ENCODE measurements at regions not wholly inside any gene's neighbourhood (a gene's known extent, or its start where the extent isn't known, plus 50 kb on each side); places are given as distances from the start of the nearest gene placed in this dataset.

DNA sequence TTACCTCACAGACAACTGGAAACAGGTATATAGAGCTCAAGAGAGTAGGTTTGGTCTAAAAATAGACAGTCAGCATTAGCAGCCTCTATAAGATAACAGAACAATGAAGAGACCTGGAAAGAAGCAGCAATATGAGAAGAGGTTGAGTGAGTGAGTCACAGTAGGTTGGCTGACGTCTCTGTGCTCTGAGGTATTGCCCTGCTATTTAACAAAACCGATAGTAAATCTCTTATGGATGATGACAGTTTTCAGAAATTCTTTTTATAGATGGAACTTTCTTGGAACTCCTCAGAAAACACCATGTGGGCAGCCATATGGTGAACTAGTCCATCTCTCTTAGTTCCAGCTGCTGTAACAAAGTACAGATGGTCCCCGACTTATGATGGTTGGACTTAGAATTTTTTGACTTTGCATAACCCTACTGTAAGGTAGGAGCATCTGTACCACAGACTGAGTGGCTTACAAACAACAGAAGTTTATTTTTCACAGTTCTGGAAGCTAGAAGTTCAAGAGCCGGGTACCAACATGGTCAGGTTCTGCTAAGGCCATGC is 123.5 kb downstream of the MBD2 start:
- no peak for DNase-seq

DNA sequence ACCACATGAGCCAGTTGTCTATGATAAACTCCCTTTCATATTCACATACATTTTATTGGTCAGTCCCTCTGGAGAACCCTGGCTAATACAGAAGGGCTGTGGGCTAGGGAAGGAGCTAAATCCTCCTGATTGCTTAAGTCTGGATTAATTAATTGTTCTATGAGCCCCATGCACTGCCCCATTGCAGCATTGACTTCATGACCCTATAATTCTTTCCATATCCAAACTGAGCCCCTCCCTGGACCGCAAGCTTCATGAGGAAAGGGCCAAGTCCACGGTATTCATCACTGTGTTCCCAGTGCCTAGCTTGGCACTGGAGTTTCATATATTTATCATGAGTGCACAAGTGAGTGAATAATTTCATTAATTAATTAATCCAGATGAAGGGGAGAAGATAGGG is 124.0 kb downstream of the MBD2 start:
- no peak for DNase-seq

DNA sequence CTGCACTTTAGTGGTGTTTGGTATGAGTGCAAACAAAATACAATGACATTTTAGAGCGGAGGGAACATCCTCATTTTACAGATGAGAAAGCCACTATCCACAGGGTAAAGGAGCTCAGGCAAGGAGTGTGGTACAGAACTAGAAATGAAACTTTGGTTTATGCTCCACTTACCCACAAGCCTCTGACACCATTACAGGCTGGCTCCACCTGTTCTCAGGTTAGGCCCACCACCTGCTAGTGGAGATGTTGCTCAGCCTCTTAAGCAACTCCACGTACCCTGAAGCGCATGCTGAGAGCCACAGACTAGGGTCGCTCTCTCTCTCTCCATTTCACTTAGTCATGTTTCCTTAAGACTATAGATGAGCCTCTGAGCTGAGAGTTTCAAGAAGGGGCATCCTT is 130.0 kb downstream of the MBD2 start:
- DNase-seq = no peak

DNA sequence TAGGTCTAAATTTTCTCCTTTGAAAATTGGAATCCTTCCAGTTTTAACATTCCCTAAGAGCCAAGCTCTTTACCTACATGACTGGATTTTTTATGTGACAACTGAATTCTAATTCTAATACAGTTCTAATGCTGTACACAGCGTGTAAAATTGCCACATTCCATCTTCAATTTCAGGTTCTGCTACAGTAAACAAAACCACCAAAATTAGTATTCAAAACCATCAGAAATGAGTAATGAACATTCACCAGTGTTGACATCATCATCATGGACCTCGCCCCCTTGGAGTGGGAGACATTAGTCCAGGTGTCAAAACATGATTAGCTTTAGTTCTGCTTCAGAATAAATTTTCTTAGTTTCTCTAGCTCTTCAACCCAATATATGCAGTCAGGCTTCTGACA is 133.6 kb downstream of the MBD2 start:
- no peak for DNase-seq

DNA sequence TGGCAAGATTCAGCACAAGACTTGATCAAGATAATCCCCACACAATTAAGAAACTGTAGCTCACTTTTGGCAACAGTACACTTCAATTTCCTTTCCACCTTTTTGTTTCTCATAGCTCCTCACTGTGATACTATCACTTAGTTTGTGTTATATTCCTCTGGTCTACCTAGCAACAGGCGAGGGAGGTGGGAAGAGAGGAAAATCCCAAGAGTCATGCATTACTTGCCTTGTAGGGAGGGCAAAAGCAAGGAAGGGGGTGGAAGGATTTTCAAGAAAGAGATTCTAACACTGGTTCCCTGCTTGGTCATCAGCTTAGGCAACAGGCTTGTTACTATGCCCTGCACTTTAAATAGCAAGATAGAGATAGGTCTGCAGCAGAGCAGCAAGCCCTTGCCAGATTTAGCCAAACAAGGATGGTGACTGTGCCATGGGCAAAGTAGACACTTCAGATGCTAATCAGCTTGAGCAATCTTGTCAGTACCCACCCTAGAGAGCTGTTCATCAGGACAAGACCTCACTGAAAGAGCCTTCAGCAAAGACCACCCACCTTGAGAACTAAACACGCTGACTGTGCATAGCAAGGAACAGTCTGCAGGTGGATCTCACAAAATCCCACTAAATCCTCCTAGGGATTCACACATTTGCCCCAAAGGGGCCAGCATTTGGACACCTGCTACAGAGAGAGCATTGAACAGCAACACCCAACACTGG is 134.6 kb downstream of the MBD2 start:
- no peak for DNase-seq

DNA sequence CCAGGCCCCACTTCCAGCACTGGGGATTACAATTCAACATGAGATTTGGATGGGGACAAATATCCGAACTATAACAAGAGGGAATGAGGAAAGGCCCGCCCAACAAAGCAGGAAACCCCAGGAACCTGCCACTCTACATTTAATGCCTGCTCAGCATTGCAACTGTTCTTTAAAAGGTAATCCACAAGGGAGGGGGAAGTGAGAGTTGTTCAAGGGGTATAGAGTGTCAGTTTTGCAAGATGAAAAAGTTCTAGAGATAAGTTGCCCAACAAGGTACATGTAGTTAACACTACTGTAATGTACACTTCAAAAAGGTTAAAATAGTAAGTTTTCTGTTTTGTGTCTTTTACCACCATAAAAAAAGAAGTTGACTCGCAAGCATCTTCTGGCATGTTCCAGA is 137.6 kb downstream of the MBD2 start:
- no peak for DNase-seq

DNA sequence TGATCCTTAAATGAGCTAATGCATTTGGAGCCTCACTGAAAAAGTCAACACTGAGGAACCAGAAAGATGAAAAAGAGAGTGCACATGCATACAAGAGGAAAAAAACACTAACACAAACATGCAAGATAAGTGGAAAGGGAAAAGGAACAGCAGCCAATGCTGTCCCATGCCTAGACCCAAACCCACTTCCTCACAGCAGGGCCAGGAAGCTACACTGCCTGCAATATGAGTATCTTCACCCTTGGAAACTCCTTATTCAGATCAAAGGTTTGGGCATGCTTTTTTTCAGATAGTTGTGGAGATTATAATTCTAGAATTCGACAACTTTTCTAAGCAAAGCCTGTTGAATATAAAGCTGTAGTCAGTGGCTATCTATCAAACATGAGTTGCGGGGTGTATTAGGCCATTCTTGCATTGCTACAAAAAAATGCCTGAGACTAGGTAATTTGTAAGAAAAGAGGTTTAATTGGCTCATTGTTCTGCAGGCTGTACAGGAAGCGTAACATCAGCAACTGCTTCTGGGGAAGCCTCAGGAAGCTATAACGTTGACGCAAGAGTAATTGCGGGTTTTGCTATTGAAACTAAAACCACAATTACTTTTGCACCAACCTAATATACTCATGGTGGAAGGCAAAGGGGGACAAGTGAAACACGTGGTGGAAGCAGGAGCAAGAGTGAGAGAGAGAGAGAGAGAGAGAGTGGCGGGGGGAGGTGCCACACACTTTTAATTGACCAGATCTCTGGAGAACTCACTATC is 138.2 kb downstream of the MBD2 start:
- DNase-seq = no peak

DNA sequence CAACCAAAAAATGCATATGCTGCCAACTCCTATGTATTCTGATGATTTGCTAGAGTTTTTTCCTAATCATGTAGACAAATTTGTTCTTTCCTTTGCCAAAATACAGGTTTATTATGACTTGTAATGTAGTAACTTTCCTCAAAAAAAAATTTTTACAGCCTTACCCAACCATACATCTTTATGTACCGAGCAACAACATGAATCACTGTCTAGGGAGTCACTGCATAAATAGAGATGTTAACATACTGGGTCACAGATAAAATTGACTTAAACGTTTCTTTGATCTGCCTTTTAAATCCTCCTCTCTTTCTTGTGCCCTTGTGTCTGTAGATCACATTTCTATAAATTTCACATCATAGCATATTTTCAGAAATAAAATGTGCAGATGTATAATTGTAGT is 143.6 kb downstream of the MBD2 start:
- DNase-seq = no peak

DNA sequence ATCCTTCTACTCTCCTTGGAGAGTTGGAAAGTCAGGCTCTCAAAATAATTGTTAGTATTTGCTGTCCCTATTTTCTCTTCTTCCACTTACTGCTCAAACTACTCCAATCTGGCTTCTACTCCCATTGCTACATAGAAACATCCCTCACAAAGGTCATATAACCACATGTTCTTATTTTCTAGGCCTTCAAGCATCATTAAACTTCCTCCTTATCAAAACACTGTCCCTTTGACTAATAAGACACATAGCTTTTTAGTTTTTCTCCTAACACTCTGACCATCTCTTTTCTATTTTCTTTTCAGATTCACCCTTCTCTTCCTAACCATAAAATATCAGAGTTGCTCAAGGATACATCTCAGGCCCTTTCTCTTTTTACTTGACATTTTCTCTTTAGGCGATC is 148.3 kb downstream of the MBD2 start:
- DNase-seq = no peak

DNA sequence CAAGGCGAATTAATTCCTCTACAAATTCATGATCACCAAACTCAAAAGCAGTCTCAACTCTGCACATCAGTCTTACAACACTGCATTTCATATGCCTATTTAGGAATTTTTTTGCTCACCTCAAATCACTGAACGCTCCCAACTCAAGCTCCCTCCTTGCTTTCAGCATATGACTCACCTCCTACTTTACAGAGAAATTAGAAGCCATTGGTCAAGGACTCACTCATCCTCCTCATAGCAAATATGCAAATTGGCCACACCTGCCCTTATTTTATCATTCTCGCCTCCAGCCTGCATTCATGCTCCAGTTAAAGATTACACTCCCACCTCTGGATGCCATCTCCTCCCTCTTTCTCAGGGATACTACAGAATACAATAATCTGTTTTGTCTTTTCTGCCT is 148.8 kb downstream of the MBD2 start:
- no peak for DNase-seq

DNA sequence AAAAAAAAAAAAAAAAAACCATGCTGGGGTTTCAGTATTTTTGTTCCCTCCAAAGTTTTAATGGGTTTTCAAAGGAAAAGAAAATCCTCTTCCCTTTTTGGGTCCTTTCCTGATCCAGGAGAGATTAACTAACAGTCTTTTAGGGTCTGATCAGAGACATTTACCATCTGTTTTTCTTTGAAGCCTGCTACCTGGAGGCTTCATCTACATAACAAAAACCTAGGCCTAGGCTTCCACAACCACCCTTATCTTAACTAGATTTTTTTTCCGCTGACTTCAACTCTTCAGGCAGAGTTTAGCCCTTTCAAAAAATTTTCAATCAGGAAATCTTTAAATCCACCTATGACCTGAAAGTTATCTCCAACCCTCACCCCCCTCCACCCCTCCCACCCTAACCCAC is 154.7 kb downstream of the MBD2 start:
- no peak for DNase-seq

DNA sequence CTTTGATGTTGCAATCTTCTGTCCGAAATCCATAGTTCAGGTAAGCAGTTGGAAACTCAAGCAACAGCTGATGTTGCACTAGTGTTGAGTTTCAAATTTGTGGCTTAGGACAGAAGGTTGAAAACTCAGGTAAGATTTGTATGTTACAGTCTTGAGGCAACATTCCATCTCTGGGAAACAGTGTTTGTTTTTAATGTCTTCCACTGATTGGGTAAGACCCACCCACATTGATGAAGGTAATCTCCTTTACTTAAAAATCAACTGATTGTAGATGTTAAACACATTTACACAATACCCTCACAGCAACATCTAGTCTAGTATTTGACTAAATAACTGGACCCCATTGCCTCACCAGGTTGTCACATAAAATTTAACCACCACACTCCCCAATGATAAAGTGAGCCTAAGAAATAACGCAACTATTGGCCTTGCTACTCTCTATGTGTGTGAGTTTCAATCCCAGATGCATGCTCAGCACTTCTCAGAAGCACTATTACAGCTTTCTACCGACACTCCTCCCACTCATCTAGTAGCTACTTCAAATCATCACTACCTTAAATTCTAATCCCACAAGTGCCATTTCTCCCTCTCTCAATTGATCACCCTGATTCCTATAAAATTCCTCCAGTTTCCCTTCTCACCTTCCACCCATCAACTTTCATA is 164.0 kb downstream of the MBD2 start:
- DNase-seq = no peak

DNA sequence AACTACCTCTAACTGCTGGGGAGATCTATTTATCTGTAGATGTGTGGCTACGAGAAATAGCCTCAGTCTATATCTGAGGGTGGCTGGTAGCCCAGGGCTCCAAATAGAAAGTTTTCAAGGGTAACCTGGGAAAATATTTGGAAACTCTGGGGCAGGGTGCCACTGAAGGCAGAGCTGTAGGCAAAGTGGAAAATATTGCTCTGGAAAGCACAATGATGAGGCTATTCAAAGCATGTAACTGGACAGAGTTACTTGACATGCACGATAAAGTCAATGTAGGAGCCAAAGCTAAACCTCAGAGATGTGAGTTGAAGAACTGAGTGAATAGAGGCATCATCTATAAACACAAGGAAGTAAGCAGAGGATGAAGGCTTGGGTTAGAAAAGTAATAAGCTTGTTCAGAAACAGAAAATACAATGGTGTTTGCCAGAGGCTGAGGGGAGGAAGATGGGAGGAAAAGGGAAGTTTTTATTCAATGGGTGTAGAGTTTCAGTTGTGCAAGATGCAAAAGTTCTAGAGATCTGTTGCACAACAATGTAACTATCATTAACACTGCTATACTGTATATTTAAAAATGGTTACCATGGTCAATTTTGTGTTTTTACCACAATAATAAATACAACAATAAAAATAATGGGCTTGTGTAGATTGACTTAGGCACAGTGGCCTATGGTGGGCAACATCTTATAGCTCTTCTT is 171.6 kb downstream of the MBD2 start:
- DNase-seq = no peak

DNA sequence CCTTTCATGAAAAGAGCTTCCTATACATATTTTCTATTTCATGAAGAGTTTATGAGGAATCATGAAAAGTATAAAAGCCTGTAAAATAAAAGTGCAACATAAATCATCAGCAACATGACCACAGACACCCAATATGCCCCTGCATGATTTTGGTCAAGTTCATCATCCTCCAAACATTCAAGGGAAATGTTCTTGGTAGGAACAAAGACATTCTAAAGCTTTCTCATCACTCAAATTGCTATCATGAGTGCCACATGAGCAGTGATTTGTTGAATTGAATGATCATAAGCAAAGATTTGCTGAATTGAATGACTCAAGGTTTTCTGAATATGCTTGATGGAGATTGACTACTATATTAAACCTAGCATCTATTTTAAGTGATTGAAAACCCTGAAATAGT is 172.2 kb downstream of the MBD2 start:
- no peak for DNase-seq

DNA sequence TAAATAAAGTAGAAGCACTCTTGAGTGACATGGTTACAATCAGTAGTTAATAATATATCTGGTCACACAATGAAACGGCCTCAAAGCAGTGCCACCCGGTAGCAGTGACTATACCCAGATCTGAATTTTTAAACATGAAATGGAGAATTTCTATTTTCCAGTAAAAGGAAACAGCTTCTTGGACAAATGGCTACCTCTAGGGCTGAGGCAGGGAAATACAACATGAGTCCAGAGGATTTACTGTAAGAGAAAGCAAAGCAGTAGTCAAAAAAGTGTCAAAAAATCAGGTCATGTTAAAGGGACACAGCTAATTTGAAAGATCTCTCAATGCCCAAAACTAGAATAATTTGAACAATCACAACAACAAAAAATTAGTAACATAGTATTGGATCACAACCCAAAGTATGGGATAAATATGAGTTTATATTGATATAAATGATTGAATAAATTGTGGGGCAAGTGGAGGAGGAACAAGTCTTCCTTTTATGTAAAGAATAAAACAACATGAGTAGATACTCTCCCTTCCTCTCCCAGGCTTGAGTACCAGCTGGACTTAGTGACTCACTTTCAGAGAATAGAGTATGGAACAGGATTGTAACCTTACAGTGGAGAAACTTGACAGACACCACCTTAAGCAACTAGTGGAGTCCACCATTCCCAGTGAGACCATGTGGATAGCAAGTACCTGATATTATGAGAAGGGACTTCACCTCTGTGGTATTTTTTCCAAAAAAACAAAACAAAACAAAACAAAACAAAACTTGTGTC is 180.8 kb downstream of the MBD2 start:
- DNase-seq = no peak

DNA sequence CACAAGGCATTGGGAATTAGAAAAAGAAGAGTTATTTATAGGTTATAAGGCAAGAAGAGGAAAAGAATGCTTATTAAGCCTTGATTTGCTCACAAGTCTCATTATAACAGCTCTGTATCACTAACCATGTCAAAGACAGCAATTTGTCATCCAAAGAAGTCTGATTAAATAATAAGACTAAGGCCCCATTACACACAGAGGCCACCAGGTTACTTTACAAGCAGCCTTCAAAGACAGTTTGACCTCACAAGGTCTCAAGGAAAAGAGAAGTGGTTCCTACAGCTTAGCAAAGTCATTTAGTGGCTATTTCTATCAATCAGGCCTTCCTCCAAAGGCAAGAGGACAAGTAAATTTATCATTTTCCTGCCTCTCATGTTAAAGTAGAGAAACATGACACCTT is 188.5 kb downstream of the MBD2 start:
- DNase-seq = no peak

DNA sequence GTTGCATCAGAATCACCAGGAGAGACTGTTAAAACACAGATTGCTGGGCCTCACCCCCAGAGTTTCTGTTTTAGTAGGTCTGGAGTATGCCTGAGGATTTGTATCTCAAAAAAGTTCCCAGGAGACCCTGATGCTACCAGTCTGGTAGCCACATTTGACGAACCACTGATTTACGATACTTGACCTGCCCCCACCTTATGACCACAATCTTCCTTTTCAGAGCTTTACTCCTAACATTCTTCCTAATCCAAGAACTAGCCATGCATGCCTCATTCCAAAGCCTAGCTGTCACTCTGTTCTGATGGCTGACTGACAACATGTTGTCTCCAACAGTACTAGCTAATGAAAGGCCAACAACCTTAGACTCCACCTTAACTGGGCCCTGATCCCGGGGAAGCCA is 191.4 kb downstream of the MBD2 start:
- DNase-seq = no peak

DNA sequence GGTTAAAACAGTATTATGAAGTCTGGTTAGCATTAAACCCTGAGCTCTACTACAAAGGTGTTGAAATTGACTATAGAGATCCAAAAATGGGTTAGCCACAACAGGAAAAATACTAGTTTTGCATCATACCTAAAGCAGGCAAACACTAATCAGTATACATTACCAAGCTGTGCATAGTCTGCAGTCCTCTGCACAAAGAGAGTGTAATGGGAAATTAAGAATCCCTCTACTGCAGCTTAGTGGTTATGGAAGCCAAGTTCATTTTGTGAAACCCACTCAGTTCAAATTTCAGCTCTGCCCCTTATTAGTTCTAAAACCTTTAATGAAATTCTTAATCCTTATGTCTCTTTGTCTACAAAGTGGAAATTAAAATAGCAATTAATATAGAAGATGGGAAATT is 192.1 kb downstream of the MBD2 start:
- DNase-seq = no peak

DNA sequence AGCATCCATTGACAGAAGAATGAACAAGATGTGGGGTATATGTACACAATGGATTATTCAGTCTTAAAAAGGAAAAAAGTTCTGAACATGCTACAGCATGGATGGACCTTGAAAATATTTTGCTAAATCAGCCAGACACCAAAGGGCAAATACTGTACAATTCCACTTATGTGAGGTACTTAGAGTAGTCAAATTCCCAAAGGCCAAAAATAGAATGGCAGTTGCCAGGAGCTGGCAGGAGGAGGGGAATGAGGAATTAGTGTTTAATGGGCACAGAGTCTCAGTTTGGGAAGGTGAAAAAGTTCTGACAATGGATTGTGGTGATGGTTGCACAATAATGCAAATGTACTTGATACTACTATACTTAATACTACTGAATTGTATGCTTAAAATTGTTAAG is 193.2 kb downstream of the MBD2 start:
- no peak for DNase-seq

DNA sequence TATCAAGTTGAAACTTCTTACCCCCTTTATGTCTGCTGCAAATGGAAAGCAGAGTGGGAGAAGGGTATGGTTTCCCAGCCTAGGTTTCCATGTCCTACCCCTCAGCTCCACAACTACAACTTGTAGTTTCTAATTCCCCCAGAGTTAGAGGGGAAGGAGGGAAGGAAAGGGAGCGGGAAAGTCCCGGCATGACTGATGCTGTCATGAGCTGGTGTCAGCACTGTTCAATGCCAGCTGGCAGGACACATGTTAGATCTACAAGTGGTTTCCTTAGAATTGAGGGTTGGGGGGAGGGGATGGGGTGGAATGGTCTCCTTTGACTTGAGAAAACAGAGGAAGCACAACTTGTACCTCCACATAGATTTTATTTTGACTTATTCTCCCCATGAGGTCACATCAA is 194.0 kb downstream of the MBD2 start:
- DNase-seq = no peak

DNA sequence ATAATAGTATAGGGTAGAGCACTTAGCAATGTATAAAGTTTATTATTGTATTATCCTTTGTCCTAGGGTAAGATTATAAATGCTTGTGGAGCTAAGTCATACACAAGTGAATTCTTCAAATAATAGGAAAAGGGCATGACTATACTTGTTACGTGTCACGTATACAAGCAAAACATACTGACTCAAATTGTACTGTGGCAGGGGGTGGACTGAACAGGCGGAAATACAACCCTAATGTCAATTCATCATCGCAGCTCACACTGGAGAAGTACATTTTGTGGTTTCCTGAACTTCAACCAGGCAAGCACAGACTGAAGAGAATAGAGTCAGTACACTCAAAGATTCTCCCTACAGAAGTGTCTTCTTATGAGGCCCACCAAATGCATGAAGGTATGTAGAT is 201.0 kb downstream of the MBD2 start:
- no peak for DNase-seq

DNA sequence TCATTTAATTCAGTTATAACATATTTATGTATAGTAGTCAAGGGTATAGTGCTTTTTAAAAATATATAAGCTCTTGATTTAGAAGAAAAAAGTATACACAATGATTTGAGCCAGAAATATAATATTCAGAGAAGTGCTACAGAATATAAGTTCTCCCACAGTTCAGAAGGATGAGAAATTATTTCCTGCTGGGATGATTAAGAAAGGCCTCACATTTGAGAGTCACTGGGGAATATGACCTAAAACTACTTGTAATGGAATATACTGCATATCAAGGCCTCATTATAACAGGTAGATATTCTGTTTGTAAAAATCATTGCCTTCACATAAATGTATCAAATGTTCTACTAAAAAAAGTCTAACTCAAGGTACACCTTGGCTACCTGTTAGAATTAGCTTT is 203.5 kb downstream of the MBD2 start:
- no peak for DNase-seq

Measured in NCI-H345 (cell line).